DMS 273 treated with DMSO at 0.1 percent for 48 hours (cell line): ENCODE measurements at regions not wholly inside any gene's neighbourhood (a gene's known extent, or its start where the extent isn't known, plus 50 kb on each side); places are given as distances from the start of the nearest gene placed in this dataset.
"Not testable (repeated sequence)": the region's sequence is repeated elsewhere in the genome, so short reads cannot be mapped to it uniquely, and the experiment has no call there.

Experiments used
- DNase-seq: peaks from one replicate; lab custom pipeline; 2025; lab: John Stamatoyannopoulos, UW

DNA sequence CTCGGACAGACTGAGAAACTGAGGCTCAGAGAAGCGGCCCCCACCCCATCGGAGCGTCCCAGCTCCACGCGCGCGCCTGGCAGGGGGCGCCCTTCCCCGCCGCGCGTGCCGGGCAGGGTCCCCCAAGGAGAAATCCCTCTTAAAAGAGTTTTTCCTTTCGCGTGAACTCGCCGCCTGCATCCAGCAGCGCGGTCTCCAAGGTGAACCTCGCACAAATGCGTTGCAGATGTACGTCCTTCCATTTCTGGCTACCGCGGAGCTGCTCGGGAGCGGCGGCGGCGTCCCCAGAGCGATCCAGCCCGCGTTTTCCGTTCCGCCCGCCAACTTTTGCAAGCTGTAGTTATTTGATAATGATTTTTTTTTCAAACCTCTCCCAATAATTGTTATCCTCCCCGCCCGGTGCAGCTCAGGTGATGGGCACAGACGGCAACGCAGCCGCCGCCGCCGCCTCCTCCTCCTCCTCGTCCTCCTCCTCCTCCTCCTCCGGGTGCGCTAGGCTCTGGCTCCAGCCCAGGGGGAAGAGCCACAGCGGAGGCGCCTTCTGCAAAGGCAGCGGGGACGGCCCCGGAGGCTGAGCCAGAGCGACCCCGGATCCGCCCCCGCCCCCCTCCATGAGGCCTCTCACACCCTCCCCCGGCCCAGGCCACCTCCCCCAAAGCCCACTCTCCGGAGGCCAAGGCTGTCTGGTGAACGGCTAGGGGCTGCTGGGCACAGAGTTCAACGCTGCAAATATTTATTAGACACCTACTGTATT, 74.0 kb upstream of the CUX1 start:
- no peak for DNase-seq

- no peak for DNase-seq
These were observed 73.4 kb upstream of the CUX1 start for GRCh38 chr7:101743995-101744360.

GRCh38 chr7:101744588-101744987, 72.8 kb upstream of the CUX1 start:
- DNase-seq, result no peak

DNA sequence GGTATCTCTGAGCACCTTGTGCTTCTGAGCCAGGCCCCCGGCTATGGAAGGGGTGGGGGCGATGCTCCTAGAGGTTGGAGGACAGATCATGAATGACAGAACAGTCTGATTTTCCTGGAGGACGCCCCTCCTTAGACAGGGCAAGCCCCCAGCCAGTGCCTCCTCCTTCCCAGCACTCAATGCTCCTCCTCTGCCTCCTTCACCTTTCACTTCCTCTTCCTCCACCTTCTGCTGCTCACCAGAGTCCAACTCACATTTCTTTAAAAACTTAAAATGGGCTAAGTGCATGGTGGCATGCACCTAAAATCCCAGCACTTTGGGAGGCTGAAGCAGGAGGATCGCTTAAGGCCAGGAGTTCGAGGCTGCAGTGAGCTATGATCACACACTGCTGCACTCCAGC, 71.1 kb upstream of the CUX1 start:
- no peak for DNase-seq

GRCh38 chr7:101747053-101747878, 70.2 kb upstream of the CUX1 start:
- DNase-seq, result no peak

DNA sequence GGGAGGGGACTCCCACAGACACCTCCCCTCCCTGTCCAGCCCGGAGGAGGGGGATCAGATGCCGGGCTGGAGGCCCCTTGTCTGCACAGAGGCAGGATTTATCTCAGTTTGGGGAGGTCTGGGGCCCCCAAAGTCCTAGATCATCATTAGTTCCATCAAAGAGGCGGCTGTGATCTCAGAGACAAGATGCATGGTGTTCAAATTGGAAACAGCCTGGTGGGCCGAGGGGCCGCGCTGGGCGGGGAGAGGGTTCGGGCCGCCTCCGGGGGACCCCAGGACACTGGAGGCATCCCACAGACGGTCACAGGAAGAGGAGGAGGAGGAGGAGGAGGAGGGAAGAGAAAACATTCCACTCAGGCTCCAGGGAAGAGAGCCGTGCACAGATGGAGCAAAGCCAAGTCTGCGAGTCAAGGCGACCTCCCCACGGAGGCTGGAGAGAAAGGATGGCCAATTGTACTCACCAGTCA, 69.5 kb upstream of the CUX1 start:
- DNase-seq, result no peak

DNA sequence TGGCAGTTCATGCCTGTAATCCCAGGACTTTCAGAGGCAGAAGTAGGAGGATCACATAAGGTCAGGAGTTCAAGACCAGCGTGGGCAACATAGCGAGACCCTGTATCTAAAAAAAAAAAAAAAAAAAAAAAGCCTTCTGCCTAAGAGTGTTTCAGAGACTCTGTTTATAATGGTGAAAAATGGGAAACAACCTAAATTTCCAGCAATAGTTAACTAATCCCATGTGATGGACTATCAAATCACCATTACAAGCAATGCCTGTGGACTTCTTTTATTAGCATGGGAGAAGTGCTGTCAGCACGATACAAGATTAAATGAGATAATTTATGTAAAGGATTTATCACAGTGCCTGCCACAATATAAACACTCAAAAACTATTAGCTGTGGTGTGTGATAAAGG, 67.5 kb upstream of the CUX1 start:
- no peak for DNase-seq

DNA sequence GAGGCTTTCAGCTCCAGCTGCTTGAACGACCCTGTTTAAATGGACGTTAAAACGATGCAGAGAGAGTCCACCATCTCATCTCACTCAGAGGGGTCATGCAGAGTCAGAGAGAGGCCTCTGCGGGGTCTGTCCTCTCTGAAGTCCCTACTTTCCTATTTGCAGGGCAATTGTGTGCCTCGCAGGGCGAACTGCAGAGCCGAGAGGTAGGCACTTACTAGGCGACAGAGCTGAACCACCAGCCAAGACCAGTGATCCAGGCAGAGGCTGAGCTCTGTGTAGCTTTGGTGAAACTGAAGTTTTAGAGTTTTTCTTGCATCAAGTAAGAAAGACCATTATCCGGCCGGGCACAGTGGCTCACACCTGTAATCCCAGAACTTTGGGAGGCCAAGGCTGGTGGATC, 64.1 kb upstream of the CUX1 start:
- no peak for DNase-seq

GRCh38 chr7:101754424-101755159, 62.8 kb upstream of the CUX1 start:
- no peak for DNase-seq

- no peak for DNase-seq
These were observed 59.5 kb upstream of the CUX1 start for GRCh38 chr7:101757879-101758278.

GRCh38 chr7:101758519-101758918, 58.9 kb upstream of the CUX1 start:
- not testable (repeated sequence) for DNase-seq

- peak; percentile 36 for DNase-seq
These were observed 53.2 kb upstream of the CUX1 start for GRCh38 chr7:101764221-101764620.

DNA sequence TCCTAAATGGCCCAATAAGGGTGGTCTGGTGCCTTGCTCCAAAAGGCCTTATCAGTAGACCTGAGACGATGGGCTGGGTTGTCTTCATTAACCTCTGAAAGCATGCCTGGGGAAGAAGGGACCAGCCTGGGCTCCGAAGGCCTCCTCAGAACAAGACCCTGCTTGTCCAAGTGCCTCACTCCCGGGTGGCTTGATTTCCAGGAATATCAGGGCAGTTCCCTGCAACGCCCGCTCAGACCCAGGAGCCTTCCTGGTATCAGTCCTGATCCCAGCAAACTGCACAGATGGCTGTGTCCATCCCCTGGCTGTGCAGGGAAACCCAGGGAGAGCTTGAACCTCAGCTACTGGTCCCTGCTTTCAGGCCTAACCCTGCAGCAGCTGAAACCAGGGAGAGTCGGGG, 49.9 kb upstream of the CUX1 start:
- no peak for DNase-seq
